ENCODE measurements at regions not wholly inside any gene's neighbourhood (a gene's known extent, or its start where the extent isn't known, plus 50 kb on each side); places are given as distances from the start of the nearest gene placed in this dataset.

DNA sequence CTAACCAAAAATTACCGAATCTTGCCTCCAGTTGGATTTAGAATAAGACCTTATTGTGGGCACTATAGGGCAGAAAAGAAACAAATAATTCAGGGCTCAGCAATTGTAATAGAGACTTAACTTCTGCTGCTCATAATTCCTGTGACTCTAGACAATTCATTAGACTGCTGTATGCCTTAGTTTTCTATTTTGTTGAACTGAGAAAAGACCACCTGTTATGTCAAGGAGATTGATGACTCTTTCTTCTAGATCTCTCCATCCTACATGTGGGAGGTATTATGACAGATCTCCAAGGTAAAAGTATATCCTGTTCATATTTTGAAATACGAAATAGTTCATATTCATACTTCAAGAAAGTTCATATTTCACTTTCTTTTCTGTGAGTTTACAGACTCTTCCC, 605.1 kb downstream of the PSAT1 start:
- H3K9me1 ChIP-seq (replicated peaks; ENCODE audit: control insufficient read depth, extremely low read depth, insufficient read depth, low read length) = no peaks in the 10 kb centered on the region
- H3K79me2 ChIP-seq (ENCODE audit: control insufficient read depth, insufficient read depth, low read length) = no peaks in the 10 kb centered on the region
- H3K4me1 ChIP-seq (ENCODE audit: control insufficient read depth, extremely low read depth, insufficient read depth, low read length) = peaks cover 8% of the 10 kb centered on the region
- no peak for TF ChIP-seq FOS (IDR thresholded peaks at IDR 0.05; ENCODE audit: borderline replicate concordance, insufficient read depth, low read length)
- no peak for TF ChIP-seq CTCF (IDR thresholded peaks at IDR 0.05; ENCODE audit: extremely low read depth in 1 of 2, insufficient read depth in 1 of 2, low read depth in 1 of 2, low read length in 2 of 2)
- TF ChIP-seq GATA2 (IDR thresholded peaks at IDR 0.05; ENCODE audit: insufficient read depth, insufficient read length, low read depth, low read length) = no peak
- TF ChIP-seq MAX (IDR thresholded peaks at IDR 0.05; ENCODE audit: insufficient read depth, insufficient read length) = no peak
- TF ChIP-seq MYC (IDR thresholded peaks at IDR 0.05; ENCODE audit: low read depth, low read length) = no peak
- TF ChIP-seq POLR2AphosphoS5 (IDR thresholded peaks at IDR 0.05; ENCODE audit: insufficient read depth, low read depth, low read length) = no peak
- no peak for TF ChIP-seq EZH2 (IDR thresholded peaks at IDR 0.05; ENCODE audit: borderline replicate concordance, low read depth, low read length, severe bottlenecking)
- H3K9ac ChIP-seq (replicated peaks; ENCODE audit: extremely low read depth, insufficient read depth, low read length) = no peak overlapping the region
- POLR2A ChIA-PET = no interaction called here
- CTCF ChIA-PET = no interaction called here
- intact Hi-C loops (cut with micrococcal nuclease) = no loop called here
- no peaks in the 10 kb centered on the region for H4K20me1 ChIP-seq (replicated peaks; ENCODE audit: control insufficient read depth, extremely low read depth, insufficient read depth, low read length)
- H3K4me2 ChIP-seq (ENCODE audit: insufficient read depth, low read length) = no peak overlapping the region
- dilution Hi-C loops (cut with MboI; ENCODE audit: extremely low pct_ligation_motif_present, low sequenced_read_pairs) = no loop called here
- H3K36me3 ChIP-seq (ENCODE audit: control insufficient read depth in 2 of 2, extremely low read depth in 1 of 2, insufficient read depth in 2 of 2, low read length in 2 of 2) = no peaks in the 10 kb centered on the region
- H3K27me3 ChIP-seq (ENCODE audit: control insufficient read depth in 2 of 2, insufficient read depth in 2 of 2, low read length in 2 of 2) = no peaks in the 10 kb centered on the region
- BruUV-seq (replicated peaks) = no TSS peak
- no peak for DNase-seq (ENCODE audit: low read depth, low spot score)
- no peaks in the 10 kb centered on the region for H3K9me3 ChIP-seq (replicated peaks; ENCODE audit: control insufficient read depth, insufficient read depth, low read length)
- no peak overlapping the region for H2AFZ ChIP-seq (ENCODE audit: low read depth, low read length)
- H3K27ac ChIP-seq (ENCODE audit: insufficient read depth, low read depth, low read length) = no peak overlapping the region
- no peak overlapping the region for H3K4me3 ChIP-seq (replicated peaks in 1 of 3; ENCODE audit: insufficient read depth in 1 of 3, low read depth in 1 of 3, low read length in 3 of 3)
- no peak for FAIRE-seq
